Left renal pelvis (tissue), 4 donors: ENCODE measurements at regions not wholly inside any gene's neighbourhood (a gene's known extent, or its start where the extent isn't known, plus 50 kb on each side); places are given as distances from the start of the nearest gene placed in this dataset.

ENCODE experiments used
- DNase-seq, 4 donors: peaks; one replicate each; pipeline ENCODE4 v3.0.0-alpha.2; 2013; ENCODE audit warnings: low read depth in 4 of 4, low spot score in 3 of 4

GRCh38 chr1:232452117-232452516 is 177.8 kb downstream of the SIPA1L2 start:
- DNase-seq, result no peak

GRCh38 chr1:232451506-232451905 is 178.4 kb downstream of the SIPA1L2 start:
- DNase-seq, result no peak

GRCh38 chr1:232450615-232451014 is 179.3 kb downstream of the SIPA1L2 start:
- DNase-seq, result no peak

- DNase-seq, result no peak
Measured at GRCh38 chr1:232447125-232447524, 182.8 kb downstream of the SIPA1L2 start.

- no peak for DNase-seq
Measured at GRCh38 chr1:232445361-232446106, 184.4 kb downstream of the SIPA1L2 start.

GRCh38 chr1:232443372-232443771 is 186.6 kb downstream of the SIPA1L2 start:
- DNase-seq, result no peak

GRCh38 chr1:232441036-232441411 is 188.9 kb downstream of the SIPA1L2 start:
- no peak for DNase-seq

- no peak for DNase-seq
Measured at GRCh38 chr1:232440325-232441035, 189.5 kb downstream of the SIPA1L2 start.

GRCh38 chr1:232439011-232439410 is 190.9 kb downstream of the SIPA1L2 start:
- no peak for DNase-seq

- no peak for DNase-seq
Measured at GRCh38 chr1:232438476-232438875, 191.5 kb downstream of the SIPA1L2 start.

- DNase-seq, result no peak
Measured at GRCh38 chr1:232437510-232437909, 192.4 kb downstream of the SIPA1L2 start.

- DNase-seq, result no peak
Measured at GRCh38 chr1:232435729-232436128, 194.2 kb downstream of the SIPA1L2 start.

GRCh38 chr1:232432313-232432712 is 197.6 kb downstream of the SIPA1L2 start:
- DNase-seq, result no peak

- no peak for DNase-seq
Measured at GRCh38 chr1:232431748-232432147, 198.2 kb downstream of the SIPA1L2 start.

- DNase-seq, result no peak
Measured at GRCh38 chr1:232431326-232431725, 198.6 kb downstream of the SIPA1L2 start.

GRCh38 chr1:232430467-232430866 is 199.5 kb downstream of the SIPA1L2 start:
- no peak for DNase-seq

- DNase-seq, result peak in 1 of 4 donors; percentile 42
Measured at GRCh38 chr1:232428786-232429530, 201.0 kb downstream of the SIPA1L2 start.

- no peak for DNase-seq
Measured at GRCh38 chr1:232428036-232428645, 201.8 kb downstream of the SIPA1L2 start.

GRCh38 chr1:232426801-232427200 is 203.1 kb downstream of the SIPA1L2 start:
- DNase-seq, result no peak

GRCh38 chr1:232425421-232425820 is 204.5 kb downstream of the SIPA1L2 start:
- no peak for DNase-seq

GRCh38 chr1:232423591-232423990 is 206.3 kb downstream of the SIPA1L2 start:
- DNase-seq, result no peak
